Liver (tissue), 8 donors: ENCODE measurements at regions not wholly inside any gene's neighbourhood (a gene's known extent, or its start where the extent isn't known, plus 50 kb on each side); places are given as distances from the start of the nearest gene placed in this dataset.

Source experiments
- DNase-seq: peaks from one replicate; pipeline ENCODE4 v3.0.0-alpha.2; 2017; ENCODE audit warnings: low spot score
- H3K27ac ChIP-seq, 2 donors: one replicate each; pipeline ENCODE4 v1.7.0; 2013; ENCODE audit warnings: inconsistent platforms in 2 of 2, low read length in 2 of 2, control low read depth in 1 of 2, low read depth in 1 of 2, mild to moderate bottlenecking in 1 of 2
- H3K27me3 ChIP-seq, 4 donors: one replicate each; pipeline versions ENCODE4 v1.6.1 to v1.7.0; 2013; ENCODE audit warnings: low read length in 3 of 4, inconsistent platforms in 1 of 4, mild to moderate bottlenecking in 1 of 4, moderate library complexity in 1 of 4; ENCODE audit not compliant: control insufficient read depth in 4 of 4, insufficient read depth in 4 of 4
- H3K36me3 ChIP-seq, 4 donors: one replicate each; pipeline versions ENCODE4 v1.6.1 to v1.7.0; 2013; ENCODE audit warnings: low read length in 3 of 4, mild to moderate bottlenecking in 3 of 4, low read depth in 1 of 4, moderate library complexity in 1 of 4; ENCODE audit not compliant: control insufficient read depth in 4 of 4, insufficient read depth in 3 of 4
- H3K4me1 ChIP-seq, 4 donors: one replicate each; pipeline versions ENCODE4 v1.6.1 to v1.7.0; 2013; ENCODE audit warnings: low read length in 3 of 4, mild to moderate bottlenecking in 3 of 4, moderate library complexity in 1 of 4; ENCODE audit not compliant: control insufficient read depth in 4 of 4, insufficient read depth in 4 of 4
- H3K4me3 ChIP-seq, 3 donors: one replicate each; pipeline versions ENCODE4 v1.6.1 to v1.7.0; 2013; ENCODE audit warnings: low read length in 3 of 3, control low read depth in 1 of 3, low read depth in 1 of 3, mild to moderate bottlenecking in 1 of 3
- H3K9ac ChIP-seq, 2 donors: one replicate each; pipeline ENCODE4 v1.7.0; 2013; ENCODE audit warnings: low read length in 2 of 2, mild to moderate bottlenecking in 2 of 2, moderate library complexity in 2 of 2, control low read depth in 1 of 2, low read depth in 1 of 2
- H3K9me3 ChIP-seq, 4 donors: one replicate each; pipeline versions ENCODE4 v1.6.1 to v1.7.0; 2013; ENCODE audit warnings: low read length in 3 of 4; ENCODE audit not compliant: control insufficient read depth in 4 of 4
- EGR1 ChIP-seq, 2 donors: IDR thresholded peaks; 2 replicates each; pipeline ENCODE4 v1.6.1; 2016 to 2018; ENCODE audit warnings: antibody characterized with exemption in 2 of 2, low read depth in 2 of 2
- FOXA1 ChIP-seq: IDR thresholded peaks from 2 replicates; pipeline ENCODE4 v1.6.1; 2016; ENCODE audit warnings: antibody characterized with exemption
- FOXA2 ChIP-seq: IDR thresholded peaks from 2 replicates; pipeline ENCODE4 v1.6.1; 2016; ENCODE audit warnings: antibody characterized with exemption
- GABPA ChIP-seq, 2 donors: IDR thresholded peaks in 1 of 2; conservative IDR thresholded peaks in 1 of 2; 2 replicates each; pipeline ENCODE4 v1.6.1; 2016; ENCODE audit warnings: antibody characterized with exemption in 2 of 2, mild to moderate bottlenecking in 1 of 2, moderate library complexity in 1 of 2
- HNF4A ChIP-seq, 2 donors: conservative IDR thresholded peaks; 2 replicates each; pipeline ENCODE4 v1.6.1; 2016; ENCODE audit warnings: antibody characterized with exemption in 2 of 2, mild to moderate bottlenecking in 2 of 2
- HNF4G ChIP-seq: IDR thresholded peaks from 2 replicates; pipeline ENCODE4 v1.6.1; 2016; ENCODE audit warnings: antibody characterized with exemption
- JUND ChIP-seq, 2 donors: IDR thresholded peaks; 2 replicates each; pipeline ENCODE4 v1.6.1; 2016; ENCODE audit warnings: antibody characterized with exemption in 2 of 2
- RAD21 ChIP-seq, 2 donors: IDR thresholded peaks; 2 replicates each; pipeline ENCODE4 v1.6.1; 2016; ENCODE audit warnings: antibody characterized with exemption in 2 of 2, mild to moderate bottlenecking in 2 of 2
- SP1 ChIP-seq: IDR thresholded peaks from 2 replicates; pipeline ENCODE4 v1.6.1; 2018; ENCODE audit warnings: antibody characterized with exemption, mild to moderate bottlenecking
- TAF1 ChIP-seq: conservative IDR thresholded peaks from 2 replicates; pipeline ENCODE4 v1.6.1; 2016; ENCODE audit warnings: antibody characterized with exemption, mild to moderate bottlenecking
- YY1 ChIP-seq: IDR thresholded peaks from 2 replicates; pipeline ENCODE4 v1.6.1; 2016; ENCODE audit warnings: antibody characterized with exemption, mild to moderate bottlenecking
- WGBS: extraction: QIAGEN DNeasy Blood & Tissue Kit; methylation state at CpG from one replicate; pipeline ENCODE4 v1.1.7; 2013; 5-methylcytosine and 5-hydroxymethylcytosine counted together
- TF ChIP-seq, protein P1 (sequence below): IDR thresholded peaks from 2 replicates; pipeline ENCODE4 v1.6.1; 2016; ENCODE audit warnings: antibody characterized with exemption
- TF ChIP-seq, protein P2 (sequence below): IDR thresholded peaks from 2 replicates; pipeline ENCODE4 v1.6.1; 2016; ENCODE audit warnings: antibody characterized with exemption
- TF ChIP-seq, protein P3 (sequence below): IDR thresholded peaks from 2 replicates; pipeline ENCODE4 v1.6.1; 2016; ENCODE audit warnings: antibody characterized with exemption
- TF ChIP-seq, protein P4 (sequence below): IDR thresholded peaks from 2 replicates; pipeline ENCODE4 v1.6.1; 2016; ENCODE audit warnings: antibody characterized with exemption, mild to moderate bottlenecking
- TF ChIP-seq, protein P5 (sequence below): fragments of 150-350 bp; IDR thresholded peaks from 2 replicates; pipeline ENCODE4 v1.5.1; 2017; ENCODE audit warnings: improper control_type of control experiment, low read depth, low read length; ENCODE audit not compliant: missing input control
- donor health status: healthy.
- donor health status: healthy.
- donor health status: healthy.
- donor health status: healthy.
- donor health status: healthy.

DNA sequence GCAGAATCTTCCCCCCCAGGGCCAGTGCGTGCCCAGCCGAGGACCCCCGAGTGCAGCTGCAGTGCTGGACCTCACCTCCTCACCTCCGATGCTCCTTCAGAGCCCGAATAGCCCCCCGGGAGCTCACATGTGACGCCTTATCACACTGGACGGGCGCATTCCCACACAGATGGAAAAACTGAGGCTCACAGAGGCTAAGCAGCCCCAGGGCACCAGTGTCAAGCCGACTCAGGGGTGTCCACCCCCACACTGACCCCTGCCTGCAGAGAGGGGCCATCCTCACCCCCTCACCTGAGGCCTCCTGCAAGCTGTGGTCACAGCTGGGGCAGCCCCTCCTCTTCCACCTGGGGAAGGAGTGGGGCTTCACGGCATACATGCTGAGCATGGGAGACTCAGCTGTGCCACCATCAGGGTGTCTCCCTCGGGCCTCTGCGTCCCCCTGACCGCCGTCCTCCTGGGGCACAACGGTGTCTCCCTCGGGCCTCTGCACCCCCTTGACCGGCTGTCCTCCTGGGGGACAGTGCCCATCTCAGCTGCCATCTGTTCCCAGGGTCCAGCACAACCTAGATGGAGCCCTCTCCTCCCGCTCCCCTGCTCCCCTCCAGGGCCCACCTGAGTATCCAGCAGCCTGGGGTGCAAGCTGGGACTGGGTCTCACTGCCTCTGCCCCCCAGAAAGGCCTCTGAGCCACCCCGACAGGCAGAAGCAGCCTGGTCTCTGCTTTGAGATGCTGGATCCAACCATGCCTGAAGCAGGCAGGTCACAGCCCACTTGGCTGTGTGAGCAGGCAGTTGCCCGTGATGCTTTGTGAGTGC lies 85.3 kb upstream of the NKX1-1 start:
- Histone ChIP-seq H3K27ac (no peak overlapping the region), H3K9me3 (peaks cover 0 to 2% (median under 1%) of the 10 kb centered on the region in 4 donors), H3K4me1 (no peaks in the 10 kb centered on the region), H3K4me3 (no peak overlapping the region), H3K27me3 (peaks cover 0 to 3% (median 0%) of the 10 kb centered on the region in 4 donors), H3K9ac (no peak overlapping the region), H3K36me3 (no peaks in the 10 kb centered on the region)
- WGBS: 81% methylated on average over 21 of the region's 21 CpGs
- DNase-seq: no peak
- TF ChIP-seq SP1 (no peak), HNF4A (conservative IDR thresholded peaks at IDR 0.05) (no peak), FOXA2 (no peak), HNF4G (no peak), GABPA (IDR thresholded peaks at IDR 0.05 in 1 of 2, conservative IDR thresholded peaks at IDR 0.05 in 1 of 2) (no peak), JUND (IDR thresholded peaks at IDR 0.05) (no peak), TAF1 (no peak), FOXA1 (no peak)
- TF ChIP-seq, protein P1, sequence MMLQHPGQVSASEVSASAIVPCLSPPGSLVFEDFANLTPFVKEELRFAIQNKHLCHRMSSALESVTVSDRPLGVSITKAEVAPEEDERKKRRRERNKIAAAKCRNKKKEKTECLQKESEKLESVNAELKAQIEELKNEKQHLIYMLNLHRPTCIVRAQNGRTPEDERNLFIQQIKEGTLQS: no peak
- TF ChIP-seq, protein P2, sequence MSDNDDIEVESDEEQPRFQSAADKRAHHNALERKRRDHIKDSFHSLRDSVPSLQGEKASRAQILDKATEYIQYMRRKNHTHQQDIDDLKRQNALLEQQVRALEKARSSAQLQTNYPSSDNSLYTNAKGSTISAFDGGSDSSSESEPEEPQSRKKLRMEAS: no peak

DNA sequence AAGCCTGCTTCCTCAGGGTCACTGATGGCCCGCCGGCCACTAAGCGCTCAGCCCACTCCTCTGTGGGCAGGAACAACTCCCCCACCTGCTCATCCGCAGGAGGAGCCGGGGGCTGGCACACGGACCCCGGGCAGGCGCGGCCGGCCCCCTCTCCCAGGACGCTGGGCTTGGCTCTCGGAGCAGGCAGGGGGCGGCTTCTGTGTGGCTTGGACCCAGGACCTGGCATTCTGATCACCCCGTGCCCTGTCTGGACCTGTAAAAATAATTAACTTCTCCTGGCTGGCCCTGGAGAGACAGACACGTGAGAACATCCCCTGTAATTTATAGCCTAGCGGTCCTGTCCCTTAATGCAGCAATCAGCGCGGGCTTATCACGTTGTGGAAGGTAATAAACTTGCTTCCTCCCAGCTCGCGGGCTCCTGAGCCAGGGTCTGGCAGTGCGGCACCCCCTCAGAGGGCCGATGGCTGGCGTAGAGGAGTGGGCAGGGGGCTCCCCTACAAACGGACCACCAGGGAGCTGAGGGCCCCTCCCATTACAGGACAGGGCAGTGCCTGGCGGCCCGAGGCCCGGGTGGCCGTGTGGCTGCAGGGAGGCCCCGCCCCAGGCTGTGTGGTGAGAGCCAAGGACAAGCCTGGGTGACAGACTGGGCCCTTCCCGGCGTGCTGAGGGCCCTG lies 84.5 kb upstream of the NKX1-1 start:
- no peaks in the 10 kb centered on the region for H3K4me1 ChIP-seq
- H3K27ac ChIP-seq: no peak overlapping the region
- H3K27me3 ChIP-seq: peaks cover 0 to 3% (median 0%) of the 10 kb centered on the region in 4 donors
- no peaks in the 10 kb centered on the region for H3K36me3 ChIP-seq
- DNase-seq: no peak
- H3K9me3 ChIP-seq: peaks cover 2 to 8% (median 6%) of the 10 kb centered on the region in 4 donors
- WGBS: 54% methylated on average over 32 of the region's 32 CpGs
- H3K4me3 ChIP-seq: no peak overlapping the region
- no peak for TF ChIP-seq JUND (IDR thresholded peaks at IDR 0.05)
- no peak for TF ChIP-seq RAD21 (IDR thresholded peaks at IDR 0.05)
- no peak for TF ChIP-seq FOXA1
- TF ChIP-seq, protein P3, sequence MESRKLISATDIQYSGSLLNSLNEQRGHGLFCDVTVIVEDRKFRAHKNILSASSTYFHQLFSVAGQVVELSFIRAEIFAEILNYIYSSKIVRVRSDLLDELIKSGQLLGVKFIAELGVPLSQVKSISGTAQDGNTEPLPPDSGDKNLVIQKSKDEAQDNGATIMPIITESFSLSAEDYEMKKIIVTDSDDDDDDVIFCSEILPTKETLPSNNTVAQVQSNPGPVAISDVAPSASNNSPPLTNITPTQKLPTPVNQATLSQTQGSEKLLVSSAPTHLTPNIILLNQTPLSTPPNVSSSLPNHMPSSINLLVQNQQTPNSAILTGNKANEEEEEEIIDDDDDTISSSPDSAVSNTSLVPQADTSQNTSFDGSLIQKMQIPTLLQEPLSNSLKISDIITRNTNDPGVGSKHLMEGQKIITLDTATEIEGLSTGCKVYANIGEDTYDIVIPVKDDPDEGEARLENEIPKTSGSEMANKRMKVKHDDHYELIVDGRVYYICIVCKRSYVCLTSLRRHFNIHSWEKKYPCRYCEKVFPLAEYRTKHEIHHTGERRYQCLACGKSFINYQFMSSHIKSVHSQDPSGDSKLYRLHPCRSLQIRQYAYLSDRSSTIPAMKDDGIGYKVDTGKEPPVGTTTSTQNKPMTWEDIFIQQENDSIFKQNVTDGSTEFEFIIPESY: no peak
- no peak for TF ChIP-seq EGR1 (IDR thresholded peaks at IDR 0.05; ENCODE audit: low read depth in 2 of 2)
- TF ChIP-seq, protein P2: no peak
- TF ChIP-seq, protein P4, sequence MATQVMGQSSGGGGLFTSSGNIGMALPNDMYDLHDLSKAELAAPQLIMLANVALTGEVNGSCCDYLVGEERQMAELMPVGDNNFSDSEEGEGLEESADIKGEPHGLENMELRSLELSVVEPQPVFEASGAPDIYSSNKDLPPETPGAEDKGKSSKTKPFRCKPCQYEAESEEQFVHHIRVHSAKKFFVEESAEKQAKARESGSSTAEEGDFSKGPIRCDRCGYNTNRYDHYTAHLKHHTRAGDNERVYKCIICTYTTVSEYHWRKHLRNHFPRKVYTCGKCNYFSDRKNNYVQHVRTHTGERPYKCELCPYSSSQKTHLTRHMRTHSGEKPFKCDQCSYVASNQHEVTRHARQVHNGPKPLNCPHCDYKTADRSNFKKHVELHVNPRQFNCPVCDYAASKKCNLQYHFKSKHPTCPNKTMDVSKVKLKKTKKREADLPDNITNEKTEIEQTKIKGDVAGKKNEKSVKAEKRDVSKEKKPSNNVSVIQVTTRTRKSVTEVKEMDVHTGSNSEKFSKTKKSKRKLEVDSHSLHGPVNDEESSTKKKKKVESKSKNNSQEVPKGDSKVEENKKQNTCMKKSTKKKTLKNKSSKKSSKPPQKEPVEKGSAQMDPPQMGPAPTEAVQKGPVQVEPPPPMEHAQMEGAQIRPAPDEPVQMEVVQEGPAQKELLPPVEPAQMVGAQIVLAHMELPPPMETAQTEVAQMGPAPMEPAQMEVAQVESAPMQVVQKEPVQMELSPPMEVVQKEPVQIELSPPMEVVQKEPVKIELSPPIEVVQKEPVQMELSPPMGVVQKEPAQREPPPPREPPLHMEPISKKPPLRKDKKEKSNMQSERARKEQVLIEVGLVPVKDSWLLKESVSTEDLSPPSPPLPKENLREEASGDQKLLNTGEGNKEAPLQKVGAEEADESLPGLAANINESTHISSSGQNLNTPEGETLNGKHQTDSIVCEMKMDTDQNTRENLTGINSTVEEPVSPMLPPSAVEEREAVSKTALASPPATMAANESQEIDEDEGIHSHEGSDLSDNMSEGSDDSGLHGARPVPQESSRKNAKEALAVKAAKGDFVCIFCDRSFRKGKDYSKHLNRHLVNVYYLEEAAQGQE: no peak
- no peak for TF ChIP-seq GABPA (IDR thresholded peaks at IDR 0.05 in 1 of 2, conservative IDR thresholded peaks at IDR 0.05 in 1 of 2)
- TF ChIP-seq YY1: no peak
- TF ChIP-seq, protein P5, sequence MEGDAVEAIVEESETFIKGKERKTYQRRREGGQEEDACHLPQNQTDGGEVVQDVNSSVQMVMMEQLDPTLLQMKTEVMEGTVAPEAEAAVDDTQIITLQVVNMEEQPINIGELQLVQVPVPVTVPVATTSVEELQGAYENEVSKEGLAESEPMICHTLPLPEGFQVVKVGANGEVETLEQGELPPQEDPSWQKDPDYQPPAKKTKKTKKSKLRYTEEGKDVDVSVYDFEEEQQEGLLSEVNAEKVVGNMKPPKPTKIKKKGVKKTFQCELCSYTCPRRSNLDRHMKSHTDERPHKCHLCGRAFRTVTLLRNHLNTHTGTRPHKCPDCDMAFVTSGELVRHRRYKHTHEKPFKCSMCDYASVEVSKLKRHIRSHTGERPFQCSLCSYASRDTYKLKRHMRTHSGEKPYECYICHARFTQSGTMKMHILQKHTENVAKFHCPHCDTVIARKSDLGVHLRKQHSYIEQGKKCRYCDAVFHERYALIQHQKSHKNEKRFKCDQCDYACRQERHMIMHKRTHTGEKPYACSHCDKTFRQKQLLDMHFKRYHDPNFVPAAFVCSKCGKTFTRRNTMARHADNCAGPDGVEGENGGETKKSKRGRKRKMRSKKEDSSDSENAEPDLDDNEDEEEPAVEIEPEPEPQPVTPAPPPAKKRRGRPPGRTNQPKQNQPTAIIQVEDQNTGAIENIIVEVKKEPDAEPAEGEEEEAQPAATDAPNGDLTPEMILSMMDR: no peak
- TF ChIP-seq SP1: no peak
- H3K9ac ChIP-seq: no peak overlapping the region
